H9 (cell line): ENCODE measurements at regions not wholly inside any gene's neighbourhood (a gene's known extent, or its start where the extent isn't known, plus 50 kb on each side); places are given as distances from the start of the nearest gene placed in this dataset.

ENCODE experiments used
- DNase-seq: peaks from one replicate; pipeline ENCODE4 v3.0.0-alpha.2; 2017
- H2AFZ ChIP-seq: one replicate; pipeline ENCODE4 v1.6.1; 2013; ENCODE audit warnings: mild to moderate bottlenecking, low read length, control low read depth, moderate library complexity
- H2AK5ac ChIP-seq: 2 replicates; pipeline ENCODE4 v1.6.1; 2013; ENCODE audit warnings: low read length, control low read depth, mixed read lengths; ENCODE audit not compliant: insufficient read length
- H2BK120ac ChIP-seq: one replicate; pipeline ENCODE4 v1.6.1; 2013; ENCODE audit warnings: low read depth, mild to moderate bottlenecking, low read length, control low read depth, inconsistent platforms; ENCODE audit not compliant: poor library complexity, severe bottlenecking
- H2BK12ac ChIP-seq: 2 replicates; pipeline ENCODE4 v1.6.1; 2013; ENCODE audit warnings: low read length, control low read depth, mixed read lengths, low read depth; ENCODE audit not compliant: insufficient read length
- H2BK15ac ChIP-seq: 2 replicates; pipeline ENCODE4 v1.6.1; 2013; ENCODE audit warnings: low read depth, low read length, control low read depth
- H2BK20ac ChIP-seq: one replicate; pipeline ENCODE4 v1.6.1; 2013; ENCODE audit warnings: low read depth, mild to moderate bottlenecking, low read length, control low read depth, inconsistent platforms; ENCODE audit not compliant: poor library complexity, severe bottlenecking
- H2BK5ac ChIP-seq: 2 replicates; pipeline ENCODE4 v1.6.1; 2013; ENCODE audit warnings: low read length, control low read depth, mixed read lengths; ENCODE audit not compliant: insufficient read length
- H3K14ac ChIP-seq: 2 replicates; pipeline ENCODE4 v1.6.1; 2013; ENCODE audit warnings: low read length, control low read depth; ENCODE audit not compliant: insufficient read depth
- H3K18ac ChIP-seq: 2 replicates; pipeline ENCODE4 v1.6.1; 2013; ENCODE audit warnings: low read depth, mild to moderate bottlenecking, mixed read lengths, low read length, control low read depth; ENCODE audit not compliant: insufficient read length
- H3K23ac ChIP-seq: 2 replicates; pipeline ENCODE4 v1.6.1; 2013; ENCODE audit warnings: low read length, control low read depth, mixed read lengths, low read depth; ENCODE audit not compliant: insufficient read length
- H3K23me2 ChIP-seq: 2 replicates; pipeline ENCODE4 v1.6.1; 2013; ENCODE audit warnings: low read depth, mild to moderate bottlenecking, mixed read lengths, low read length, control low read depth; ENCODE audit not compliant: insufficient read length, poor library complexity, severe bottlenecking
- H3K27ac ChIP-seq: 2 replicates; pipeline ENCODE4 v1.5.1; 2013; ENCODE audit warnings: low read length, control low read depth, mixed read lengths, low read depth; ENCODE audit not compliant: insufficient read length
- H3K27me3 ChIP-seq: 2 replicates; pipeline ENCODE4 v1.6.1; 2013; ENCODE audit warnings: low read length, control low read depth, inconsistent platforms; ENCODE audit not compliant: insufficient read depth
- H3K4ac ChIP-seq: 2 replicates; pipeline ENCODE4 v1.6.1; 2013; ENCODE audit warnings: low read depth, mild to moderate bottlenecking, control low read depth, inconsistent platforms, low read length, moderate library complexity
- H3K4me1 ChIP-seq: 2 replicates; pipeline ENCODE4 v1.6.1; 2013; ENCODE audit warnings: low read length, control low read depth, inconsistent platforms; ENCODE audit not compliant: insufficient read depth
- H3K4me2 ChIP-seq: 2 replicates; pipeline ENCODE4 v1.6.1; 2013; ENCODE audit warnings: low read length, control low read depth, mixed read lengths; ENCODE audit not compliant: insufficient read length, insufficient read depth
- H3K56ac ChIP-seq: 2 replicates; pipeline ENCODE4 v1.6.1; 2013; ENCODE audit warnings: low read depth, mild to moderate bottlenecking, mixed read lengths, low read length, control low read depth; ENCODE audit not compliant: insufficient read length
- H3K79me1 ChIP-seq: 2 replicates; pipeline ENCODE4 v1.6.1; 2013; ENCODE audit warnings: low read depth, mild to moderate bottlenecking, moderate library complexity, low read length, control low read depth, inconsistent platforms; ENCODE audit not compliant: insufficient read depth, poor library complexity, severe bottlenecking
- H3K79me2 ChIP-seq: 2 replicates; pipeline ENCODE4 v1.6.1; 2013; ENCODE audit warnings: low read length, control low read depth, inconsistent platforms; ENCODE audit not compliant: insufficient read depth
- H3K9ac ChIP-seq: 2 replicates; pipeline ENCODE4 v1.6.1; 2013; ENCODE audit warnings: low read length, control low read depth, mixed read lengths; ENCODE audit not compliant: insufficient read length; ENCODE audit errors: extremely low read depth
- H3K9me3 ChIP-seq: one replicate; pipeline ENCODE4 v1.6.1; 2013; ENCODE audit warnings: low read depth, low read length, inconsistent platforms; ENCODE audit not compliant: control insufficient read depth
- H3T11ph ChIP-seq: one replicate; pipeline ENCODE4 v1.6.1; 2013; ENCODE audit warnings: mild to moderate bottlenecking, low read length, control low read depth, inconsistent platforms
- H4K20me1 ChIP-seq: one replicate; pipeline ENCODE4 v1.6.1; 2013; ENCODE audit not compliant: control insufficient read depth, insufficient read length, insufficient read depth
- H4K5ac ChIP-seq: 2 replicates; pipeline ENCODE4 v1.6.1; 2013; ENCODE audit warnings: low read depth, mild to moderate bottlenecking, mixed read lengths, low read length, control low read depth; ENCODE audit not compliant: insufficient read length
- H4K8ac ChIP-seq: replicated peaks from 2 replicates; pipeline ENCODE4 v1.6.1; 2013; ENCODE audit warnings: low read length, control low read depth, mixed read lengths, low read depth; ENCODE audit not compliant: insufficient read length
- H4K91ac ChIP-seq: 2 replicates; pipeline ENCODE4 v1.6.1; 2013; ENCODE audit warnings: low read depth, mild to moderate bottlenecking, moderate library complexity, mixed read lengths, low read length, control low read depth; ENCODE audit not compliant: insufficient read length
- H3K27ac Mint-ChIP-seq, 3 experiments: 2 replicates in 2 of 3; 3 replicates in 1 of 3; pipeline ENCODE4 v1.8.0; 2020 to 2021; ENCODE audit warnings: mixed read lengths in 3 of 3, mild to moderate bottlenecking in 1 of 3, moderate library complexity in 1 of 3
- H3K27me3 Mint-ChIP-seq: 2 replicates; pipeline ENCODE4 v1.8.0; 2021; ENCODE audit warnings: low read depth, mild to moderate bottlenecking, moderate library complexity, mixed read lengths
- H3K36me3 Mint-ChIP-seq, 3 experiments: 2 replicates in 2 of 3; 3 replicates in 1 of 3; pipeline ENCODE4 v1.8.0; 2020 to 2021; ENCODE audit warnings: low read depth in 3 of 3, mixed read lengths in 3 of 3; ENCODE audit not compliant: insufficient read depth in 1 of 3
- H3K4me1 Mint-ChIP-seq, 2 experiments: 2 replicates each; pipeline ENCODE4 v1.8.0; 2020; ENCODE audit warnings: mixed read lengths in 2 of 2
- H3K4me3 Mint-ChIP-seq, 2 experiments: 2 replicates in 1 of 2; 3 replicates in 1 of 2; pipeline ENCODE4 v1.8.0; 2020 to 2021; ENCODE audit warnings: mild to moderate bottlenecking in 2 of 2, mixed read lengths in 2 of 2, moderate library complexity in 1 of 2
- H3K9me3 Mint-ChIP-seq, 2 experiments: 2 replicates in 1 of 2; 3 replicates in 1 of 2; pipeline ENCODE4 v1.8.0; 2020; ENCODE audit warnings: mild to moderate bottlenecking in 2 of 2, mixed read lengths in 2 of 2, moderate library complexity in 1 of 2
- CTCF ChIP-seq: fragments of 200-600 bp; sonication (generic); conservative IDR thresholded peaks from 3 replicates; pipeline ENCODE4 v1.8.0; 2021; ENCODE audit warnings: antibody characterized with exemption, mild to moderate bottlenecking
- WGBS: extraction: QIAGEN DNeasy Blood & Tissue Kit; methylation state at CpG from one replicate; pipeline ENCODE4 v1.1.7; 2013; ENCODE audit warnings: missing lambda C conversion rate, low lambda C conversion rate, mixed read lengths; ENCODE audit not compliant: insufficient read length; ENCODE audit errors: extremely low coverage; 5-methylcytosine and 5-hydroxymethylcytosine counted together

GRCh38 chr11:113563766-113564526, 88.7 kb upstream of the DRD2 start:
- H2AK5ac ChIP-seq: no peak overlapping the region
- no peaks in the 10 kb centered on the region for H3K9me3 ChIP-seq
- Mint-ChIP-seq H3K27ac (no peak overlapping the region), H3K9me3 (no peaks in the 10 kb centered on the region), H3K4me3 (no peak overlapping the region), H3K4me1 (peaks cover 52 to 68% of the 10 kb centered on the region in 2 experiments), H3K36me3 (no peaks in the 10 kb centered on the region; a peak in 1 of 7 replicates), H3K27me3 (peaks cover 13% of the 10 kb centered on the region)
- H2BK5ac ChIP-seq: no peak overlapping the region
- H3K79me1 ChIP-seq: no peaks in the 10 kb centered on the region
- peaks cover 9% of the 10 kb centered on the region; the same call in 1 of the 2 replicates for H3K4me1 ChIP-seq
- no peaks in the 10 kb centered on the region for H3K27me3 ChIP-seq
- no peak overlapping the region for H3K23ac ChIP-seq
- H3K56ac ChIP-seq: no peak overlapping the region
- H3K23me2 ChIP-seq: no peaks in the 10 kb centered on the region
- no peak overlapping the region for H2BK20ac ChIP-seq
- H3T11ph ChIP-seq: no peak overlapping the region
- no peaks in the 10 kb centered on the region for H4K20me1 ChIP-seq
- H3K18ac ChIP-seq: no peak overlapping the region
- H4K91ac ChIP-seq: no peak overlapping the region
- H2AFZ ChIP-seq: no peak overlapping the region
- no peak overlapping the region for H3K14ac ChIP-seq
- H3K4me2 ChIP-seq: no peak overlapping the region
- TF ChIP-seq CTCF: no peak
- no peak overlapping the region for H3K9ac ChIP-seq
- H3K79me2 ChIP-seq: no peaks in the 10 kb centered on the region
- no peak overlapping the region for H2BK15ac ChIP-seq
- no peak overlapping the region for H2BK120ac ChIP-seq
- H3K27ac ChIP-seq: no peak overlapping the region
- no peak overlapping the region for H3K4ac ChIP-seq
- no peak overlapping the region for H4K8ac ChIP-seq
- no peak overlapping the region for H4K5ac ChIP-seq
- H2BK12ac ChIP-seq: no peak overlapping the region
- WGBS: no CpG with 5 or more reads among the region's 3 CpGs
- no peak for DNase-seq
